SU-DHL-6 (cell line): ENCODE measurements at regions not wholly inside any gene's neighbourhood (a gene's known extent, or its start where the extent isn't known, plus 50 kb on each side); places are given as distances from the start of the nearest gene placed in this dataset.

Source experiments
- H2AFZ ChIP-seq: fragments of 200-600 bp; sonication (generic); 2 replicates; pipeline ENCODE4 v1.6.1; 2014; ENCODE audit warnings: low read depth, mild to moderate bottlenecking, moderate library complexity, mixed read lengths, antibody characterized with exemption, low read length; ENCODE audit not compliant: severe bottlenecking
- H3F3A ChIP-seq: fragments of 200-600 bp; shearing (Covaris generic); 2 replicates; pipeline ENCODE4 v1.6.0; 2016; ENCODE audit warnings: antibody characterized with exemption, mild to moderate bottlenecking; ENCODE audit not compliant: insufficient read depth
- H3K27ac ChIP-seq: fragments of 200-600 bp; sonication (generic); 2 replicates; pipeline ENCODE4 v1.5.1; 2016; ENCODE audit warnings: low read depth, mild to moderate bottlenecking, low read length, moderate library complexity, mixed read lengths
- H3K27me3 ChIP-seq: fragments of 200-600 bp; sonication (generic), shearing (Covaris generic); 2 replicates; pipeline ENCODE4 v1.6.0; 2014; ENCODE audit warnings: mild to moderate bottlenecking, low read length
- H3K36me3 ChIP-seq: fragments of 200-600 bp; sonication (generic); 2 replicates; pipeline ENCODE4 v1.6.1; 2014; ENCODE audit warnings: mild to moderate bottlenecking, low read length, mixed read lengths
- H3K4me2 ChIP-seq: fragments of 300-600, 200-600 bp; shearing (Covaris generic), sonication (generic); 2 replicates; pipeline ENCODE4 v1.6.0; 2014; ENCODE audit warnings: low read length, low read depth, mild to moderate bottlenecking; ENCODE audit not compliant: poor library complexity, severe bottlenecking
- H3K4me3 ChIP-seq: fragments of 200-600 bp; sonication (generic); 2 replicates; pipeline ENCODE4 v1.5.1; 2014; ENCODE audit warnings: antibody characterized with exemption, low read length, mild to moderate bottlenecking, mixed read lengths; ENCODE audit not compliant: insufficient read depth, poor library complexity, severe bottlenecking
- H3K79me2 ChIP-seq: fragments of 200-600 bp; sonication (generic); 2 replicates; pipeline ENCODE4 v1.6.1; 2014; ENCODE audit warnings: mild to moderate bottlenecking, low read length, moderate library complexity; ENCODE audit not compliant: insufficient read depth
- H3K9ac ChIP-seq: fragments of 200-600 bp; sonication (generic); 2 replicates; pipeline ENCODE4 v1.7.0; 2014; ENCODE audit warnings: mild to moderate bottlenecking, low read length
- H3K9me2 ChIP-seq: fragments of 200-600 bp; sonication (generic); replicated peaks from 2 replicates; pipeline ENCODE4 v1.6.1; 2014; ENCODE audit warnings: low read length; ENCODE audit not compliant: insufficient read depth
- H3K9me3 ChIP-seq: fragments of 200-600 bp; sonication (generic); 2 replicates; pipeline ENCODE4 v1.6.1; 2014; ENCODE audit warnings: low read length, mixed read lengths; ENCODE audit not compliant: insufficient read depth
- H4K20me1 ChIP-seq: fragments of 200-600 bp; sonication (generic); 2 replicates; pipeline ENCODE4 v1.6.1; 2014; ENCODE audit warnings: low read depth, mild to moderate bottlenecking, antibody characterized with exemption, low read length, moderate library complexity, mixed read lengths
- EZH2phosphoT487 ChIP-seq: fragments of 200-600 bp; sonication (generic), shearing (Covaris generic); conservative IDR thresholded peaks from 2 replicates; pipeline ENCODE4 v1.6.1; 2018; ENCODE audit warnings: mild to moderate bottlenecking, antibody characterized with exemption, low read length, moderate library complexity, mixed read lengths
- TF ChIP-seq, protein P1 (sequence below): fragments of 200-600 bp; sonication (generic); IDR thresholded peaks from one replicate; pipeline ENCODE4 v1.5.1; 2017; ENCODE audit warnings: antibody characterized with exemption, mild to moderate bottlenecking, low read length, moderate library complexity; ENCODE audit not compliant: insufficient read depth, poor library complexity, severe bottlenecking

DNA sequence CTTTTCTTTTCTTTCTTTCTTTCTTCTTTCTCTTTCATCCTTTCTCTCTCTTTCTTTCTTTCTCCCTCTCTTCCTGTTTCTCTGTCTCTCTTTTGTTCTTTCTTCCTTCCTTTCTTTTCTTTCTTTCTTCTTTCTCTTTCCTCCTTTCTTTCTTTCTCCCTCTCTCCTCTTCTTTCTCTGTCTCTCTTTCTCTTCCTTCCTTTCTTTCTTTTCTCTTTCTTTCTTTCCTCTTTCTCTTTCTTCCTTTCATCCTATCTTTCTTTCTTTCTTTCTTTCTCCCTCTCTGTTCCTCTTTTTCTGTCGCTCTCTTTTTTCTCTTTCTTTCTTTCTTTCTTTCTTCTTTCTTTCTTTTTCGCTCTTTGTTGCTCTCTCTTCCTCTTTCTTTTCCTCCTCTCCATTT is 1149.2 kb upstream of the AUTS2 start:
- no peak overlapping the region for H3K4me2 ChIP-seq
- H3K36me3 ChIP-seq: no peaks in the 10 kb centered on the region
- H3K27ac ChIP-seq: no peak overlapping the region
- no peaks in the 10 kb centered on the region for H4K20me1 ChIP-seq
- TF ChIP-seq, protein P1, sequence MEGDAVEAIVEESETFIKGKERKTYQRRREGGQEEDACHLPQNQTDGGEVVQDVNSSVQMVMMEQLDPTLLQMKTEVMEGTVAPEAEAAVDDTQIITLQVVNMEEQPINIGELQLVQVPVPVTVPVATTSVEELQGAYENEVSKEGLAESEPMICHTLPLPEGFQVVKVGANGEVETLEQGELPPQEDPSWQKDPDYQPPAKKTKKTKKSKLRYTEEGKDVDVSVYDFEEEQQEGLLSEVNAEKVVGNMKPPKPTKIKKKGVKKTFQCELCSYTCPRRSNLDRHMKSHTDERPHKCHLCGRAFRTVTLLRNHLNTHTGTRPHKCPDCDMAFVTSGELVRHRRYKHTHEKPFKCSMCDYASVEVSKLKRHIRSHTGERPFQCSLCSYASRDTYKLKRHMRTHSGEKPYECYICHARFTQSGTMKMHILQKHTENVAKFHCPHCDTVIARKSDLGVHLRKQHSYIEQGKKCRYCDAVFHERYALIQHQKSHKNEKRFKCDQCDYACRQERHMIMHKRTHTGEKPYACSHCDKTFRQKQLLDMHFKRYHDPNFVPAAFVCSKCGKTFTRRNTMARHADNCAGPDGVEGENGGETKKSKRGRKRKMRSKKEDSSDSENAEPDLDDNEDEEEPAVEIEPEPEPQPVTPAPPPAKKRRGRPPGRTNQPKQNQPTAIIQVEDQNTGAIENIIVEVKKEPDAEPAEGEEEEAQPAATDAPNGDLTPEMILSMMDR: no peak
- TF ChIP-seq EZH2phosphoT487: no peak
- no peaks in the 10 kb centered on the region for H3K27me3 ChIP-seq
- H3K9ac ChIP-seq: no peak overlapping the region
- no peak overlapping the region for H2AFZ ChIP-seq
- no peaks in the 10 kb centered on the region for H3F3A ChIP-seq
- no peak overlapping the region for H3K4me3 ChIP-seq
- H3K79me2 ChIP-seq: no peaks in the 10 kb centered on the region
- no peaks in the 10 kb centered on the region for H3K9me3 ChIP-seq
- H3K9me2 ChIP-seq: 0 out of 2 replicates have a peak, but pooled peaks cover 3% of the 10 kb centered on the region

- H3K9me2 ChIP-seq: 0 out of 2 replicates have a peak, but pooled peaks cover under 1% of the 10 kb centered on the region
- no peaks in the 10 kb centered on the region for H3K36me3 ChIP-seq
- H3K9ac ChIP-seq: no peak overlapping the region
- H3K79me2 ChIP-seq: no peaks in the 10 kb centered on the region
- no peak overlapping the region for H3K4me2 ChIP-seq
- H3K4me3 ChIP-seq: no peak overlapping the region
- no peak overlapping the region for H2AFZ ChIP-seq
- no peak overlapping the region for H3K27ac ChIP-seq
- TF ChIP-seq EZH2phosphoT487: no peak
- TF ChIP-seq, protein P1: no peak
- H3F3A ChIP-seq: no peaks in the 10 kb centered on the region
- H3K9me3 ChIP-seq: no peaks in the 10 kb centered on the region
- no peaks in the 10 kb centered on the region for H4K20me1 ChIP-seq
- H3K27me3 ChIP-seq: no peaks in the 10 kb centered on the region
These were observed 1148.5 kb upstream of the AUTS2 start for GRCh38 chr7:68449816-68450215.

DNA sequence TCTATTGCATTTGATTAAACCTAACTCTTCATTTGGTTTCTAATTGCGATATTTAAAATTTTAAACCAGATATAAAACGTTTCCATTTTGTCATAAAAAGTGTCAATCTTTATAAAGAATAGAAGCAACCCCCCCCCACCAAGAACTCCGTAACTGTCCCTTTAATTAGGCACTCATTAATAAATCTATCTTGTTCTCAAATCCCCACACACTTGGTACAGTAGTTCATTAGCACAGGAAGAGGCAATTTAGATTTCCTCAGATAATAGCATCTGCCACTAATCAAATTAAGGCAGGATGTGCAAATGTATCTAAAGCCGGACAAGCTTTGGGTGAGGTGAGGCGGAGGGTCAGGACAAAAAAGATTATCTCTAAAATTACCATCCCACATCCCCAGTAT is 1143.3 kb upstream of the AUTS2 start:
- Histone ChIP-seq H2AFZ (no peak overlapping the region), H3K27me3 (no peaks in the 10 kb centered on the region), H3K4me3 (no peak overlapping the region), H3K27ac (no peak overlapping the region), H3K36me3 (no peaks in the 10 kb centered on the region), H3K9me3 (peaks cover 17% of the 10 kb centered on the region; the same call in 1 of the 2 replicates), H3F3A (no peaks in the 10 kb centered on the region), H4K20me1 (no peaks in the 10 kb centered on the region), H3K79me2 (no peaks in the 10 kb centered on the region), H3K4me2 (no peak overlapping the region), H3K9ac (no peak overlapping the region), H3K9me2 (no peaks in the 10 kb centered on the region)
- no peak for TF ChIP-seq EZH2phosphoT487
- TF ChIP-seq, protein P1: no peak
